Spleen (tissue), 11 donors: ENCODE measurements at regions not wholly inside any gene's neighbourhood (a gene's known extent, or its start where the extent isn't known, plus 50 kb on each side); places are given as distances from the start of the nearest gene placed in this dataset.

ENCODE experiments used
- DNase-seq: peaks from one replicate; pipeline ENCODE4 v3.0.0-alpha.2; 2020
- H3K27ac ChIP-seq, 8 donors: fragments of 200-600 bp; sonication (generic) in 7 of 8; 1 replicate in 4 of 8; 2 replicates in 4 of 8; pipeline versions ENCODE4 v1.5.0 to v1.8.0; 2016 to 2021; ENCODE audit warnings: inconsistent platforms in 4 of 8, mild to moderate bottlenecking in 4 of 8, moderate library complexity in 1 of 8
- H3K27me3 ChIP-seq, 7 donors: fragments of 200-600 bp; sonication (generic) in 6 of 7; replicated peaks in 1 of 7; 1 replicate in 4 of 7; 2 replicates in 3 of 7; pipeline versions ENCODE4 v1.5.0 to v1.8.0; 2016 to 2021; ENCODE audit warnings: inconsistent platforms in 3 of 7, mild to moderate bottlenecking in 1 of 7
- H3K36me3 ChIP-seq, 6 donors: fragments of 200-600 bp; sonication (generic) in 5 of 6; 1 replicate in 4 of 6; 2 replicates in 2 of 6; pipeline versions ENCODE4 v1.5.0 to v1.8.0; 2016 to 2021; ENCODE audit warnings: inconsistent platforms in 2 of 6
- H3K4me1 ChIP-seq, 6 donors: fragments of 200-600 bp; sonication (generic) in 5 of 6; 1 replicate in 3 of 6; 2 replicates in 3 of 6; pipeline versions ENCODE4 v1.5.0 to v1.8.0; 2016 to 2021; ENCODE audit warnings: inconsistent platforms in 3 of 6
- H3K4me3 ChIP-seq, 8 donors: fragments of 200-600 bp; sonication (generic) in 7 of 8; 1 replicate in 4 of 8; 2 replicates in 4 of 8; pipeline versions ENCODE4 v1.5.0 to v1.8.0; 2016 to 2021; ENCODE audit warnings: inconsistent platforms in 4 of 8, mild to moderate bottlenecking in 4 of 8, moderate library complexity in 2 of 8
- H3K9me3 ChIP-seq, 8 donors: fragments of 200-600 bp; sonication (generic) in 7 of 8; 1 replicate in 4 of 8; 2 replicates in 4 of 8; pipeline versions ENCODE4 v1.5.0 to v1.8.0; 2016 to 2021; ENCODE audit warnings: inconsistent platforms in 4 of 8
- CTCF ChIP-seq, 11 experiments: fragments of 200-600 bp in 7 of 11; fragments of 450-650 bp in 4 of 11; sonication (generic) in 4 of 11; IDR thresholded peaks in 8 of 11; conservative IDR thresholded peaks in 3 of 11; 1 replicate in 7 of 11; 2 replicates in 4 of 11; pipeline versions ENCODE4 v1.4.0 to v1.8.0; 2016 to 2021; ENCODE audit warnings: antibody characterized with exemption in 11 of 11, inconsistent platforms in 4 of 11, mild to moderate bottlenecking in 1 of 11
- POLR2A ChIP-seq, 3 donors: fragments of 450-650 bp; IDR thresholded peaks; one replicate each; pipeline ENCODE4 v1.5.1; 2017; ENCODE audit warnings: antibody characterized with exemption in 3 of 3, mild to moderate bottlenecking in 1 of 3
- POLR2AphosphoS5 ChIP-seq, 3 donors: sonication (generic); formaldehyde crosslinking; IDR thresholded peaks; one replicate each; pipeline ENCODE4 v1.5.1; 2017; ENCODE audit warnings: antibody characterized with exemption in 3 of 3
- WGBS, 5 donors: extraction: QIAGEN DNeasy Blood & Tissue Kit in 3 of 5; methylation state at CpG; one replicate each; pipeline versions ENCODE4 v1.1.5 to v1.1.7; 2013 to 2018; 5-methylcytosine and 5-hydroxymethylcytosine counted together
- intact Hi-C: fragments of 100-400 bp; cut with DNase I; formaldehyde crosslinking; loops from one replicate; pipeline ENCODE4 v1.15.0; 2023; ENCODE audit warnings: low total_unique reads
- donor health status: healthy with polysubstance abuse.
- donor health status: DM: no; HTN: no; CAD: no; lungs with moderate emphysema.
- donor health status: DM: no; HTN: no; CAD: no.
- donor health status: Bipolar disorder and iron deficiency.
- donor health status: healthy.
- donor health status: DM: no; HTN: no; CAD: no.
- donor health status: DM: yes; HTN: yes; CAD: no.

- no peak for DNase-seq
- H3K4me1 ChIP-seq = no peaks in the 10 kb centered on the region
- H3K4me3 ChIP-seq = no peak overlapping the region
- no peaks in the 10 kb centered on the region for H3K9me3 ChIP-seq
- TF ChIP-seq CTCF (IDR thresholded peaks at IDR 0.05 in 8 of 11, conservative IDR thresholded peaks at IDR 0.05 in 3 of 11) = no peak
- TF ChIP-seq POLR2AphosphoS5 (IDR thresholded peaks at IDR 0.05) = no peak
- TF ChIP-seq POLR2A (IDR thresholded peaks at IDR 0.05) = no peak
- intact Hi-C loops = no loop called here
- H3K27me3 ChIP-seq = no peaks in the 10 kb centered on the region
- H3K27ac ChIP-seq = no peak overlapping the region
- WGBS, 5 donors = 54 to 88% (median 64%) methylated on average over 2 of the region's 2 CpGs
- H3K36me3 ChIP-seq = no peaks in the 10 kb centered on the region
Measured at GRCh38 chr14:87055007-87055406, 938.0 kb downstream of the GALC start.

- no peak for DNase-seq
- Histone ChIP-seq H3K4me1 (no peaks in the 10 kb centered on the region), H3K27me3 (no peaks in the 10 kb centered on the region), H3K4me3 (no peak overlapping the region), H3K9me3 (no peaks in the 10 kb centered on the region), H3K27ac (no peak overlapping the region), H3K36me3 (no peaks in the 10 kb centered on the region)
- TF ChIP-seq CTCF (IDR thresholded peaks at IDR 0.05 in 8 of 11, conservative IDR thresholded peaks at IDR 0.05 in 3 of 11) (no peak), POLR2A (IDR thresholded peaks at IDR 0.05) (no peak), POLR2AphosphoS5 (IDR thresholded peaks at IDR 0.05) (no peak)
- WGBS, 5 donors = 87 to 100% (median 96%) methylated on average over 1 of the region's 1 CpG
- intact Hi-C loops = no loop called here
Measured at GRCh38 chr14:87052646-87053225, 940.2 kb downstream of the GALC start.

- Histone ChIP-seq H3K9me3 (no peaks in the 10 kb centered on the region), H3K27me3 (no peaks in the 10 kb centered on the region), H3K36me3 (no peaks in the 10 kb centered on the region), H3K27ac (no peak overlapping the region), H3K4me3 (no peak overlapping the region), H3K4me1 (no peaks in the 10 kb centered on the region)
- 33 to 64% (median 45%) methylated on average over 1 of the region's 1 CpG for WGBS, 5 donors
- DNase-seq = no peak
- intact Hi-C loops = no loop called here
- TF ChIP-seq POLR2A (IDR thresholded peaks at IDR 0.05) (no peak), POLR2AphosphoS5 (IDR thresholded peaks at IDR 0.05) (no peak), CTCF (IDR thresholded peaks at IDR 0.05 in 8 of 11, conservative IDR thresholded peaks at IDR 0.05 in 3 of 11) (no peak)
Measured at GRCh38 chr14:87050421-87050820, 942.6 kb downstream of the GALC start.

- no peak for DNase-seq
- Histone ChIP-seq H3K36me3 (no peaks in the 10 kb centered on the region), H3K9me3 (no peaks in the 10 kb centered on the region), H3K27me3 (no peaks in the 10 kb centered on the region), H3K4me3 (no peak overlapping the region), H3K4me1 (no peaks in the 10 kb centered on the region), H3K27ac (no peak overlapping the region)
- intact Hi-C loops = no loop called here
- TF ChIP-seq POLR2AphosphoS5 (IDR thresholded peaks at IDR 0.05) (no peak), CTCF (IDR thresholded peaks at IDR 0.05 in 8 of 11, conservative IDR thresholded peaks at IDR 0.05 in 3 of 11) (peak in 3 of 11 experiments; percentile 17 to 32 (median 25))
- WGBS, 5 donors = 36 to 71% (median 56%) methylated on average over 1 of the region's 1 CpG
Measured at GRCh38 chr14:87049950-87050349, 943.0 kb downstream of the GALC start.
